ENCODE measurements at regions not wholly inside any gene's neighbourhood (a gene's known extent, or its start where the extent isn't known, plus 50 kb on each side); places are given as distances from the start of the nearest gene placed in this dataset.
"Not testable (repeated sequence)": the region's sequence is repeated elsewhere in the genome, so short reads cannot be mapped to it uniquely, and the experiment has no call there.

DNA sequence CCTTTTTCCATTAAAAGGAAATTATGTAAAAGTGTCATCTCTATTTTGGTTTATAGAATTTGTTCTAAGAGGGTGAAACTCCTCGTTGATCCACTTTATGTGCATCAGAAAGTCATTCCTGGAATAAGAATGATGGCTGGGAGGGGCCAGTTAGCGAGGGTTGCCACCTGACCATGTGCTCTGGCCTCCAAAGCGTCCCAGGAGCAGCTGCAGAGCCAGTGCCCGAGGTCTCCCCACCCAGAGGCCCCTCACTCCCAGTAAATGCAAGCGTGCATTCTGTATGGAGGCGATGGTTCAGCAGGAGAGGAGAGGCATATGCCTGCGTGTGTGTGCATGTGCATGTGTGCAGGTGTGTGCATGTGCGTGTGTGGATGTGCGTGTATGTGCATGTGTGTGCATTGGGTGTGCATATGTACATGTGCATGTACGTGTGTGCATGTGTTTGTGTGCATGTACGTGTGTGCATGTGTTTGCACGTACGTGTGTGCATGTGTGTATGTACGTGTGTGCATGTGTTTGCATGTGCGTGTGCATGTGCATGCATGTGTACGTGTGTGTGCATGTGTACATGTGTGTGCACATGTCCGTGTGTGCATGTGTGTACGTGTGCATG, 345.8 kb downstream of the TEX29 start:
- no peak overlapping the region for H3K4me3 ChIP-seq (ENCODE audit: low read length)
- WGBS, result 84% methylated on average over 18 of the region's 18 CpGs
- no peak overlapping the region for H3K27ac ChIP-seq (ENCODE audit: low read depth, low read length)
- no peak overlapping the region for H3K9ac ChIP-seq (ENCODE audit: low read depth, low read length)
- H3K4me1 ChIP-seq (ENCODE audit: insufficient read depth, low read length), result no peaks in the 10 kb centered on the region
- H3K36me3 ChIP-seq (ENCODE audit: insufficient read depth, low read length), result no peaks in the 10 kb centered on the region
- peaks cover 10% of the 10 kb centered on the region; the same call in 1 of the 2 replicates for H3K27me3 ChIP-seq (ENCODE audit: insufficient read depth, low read length)
- H3K9me3 ChIP-seq (ENCODE audit: insufficient read depth, low read depth, low read length), result no peaks in the 10 kb centered on the region

DNA sequence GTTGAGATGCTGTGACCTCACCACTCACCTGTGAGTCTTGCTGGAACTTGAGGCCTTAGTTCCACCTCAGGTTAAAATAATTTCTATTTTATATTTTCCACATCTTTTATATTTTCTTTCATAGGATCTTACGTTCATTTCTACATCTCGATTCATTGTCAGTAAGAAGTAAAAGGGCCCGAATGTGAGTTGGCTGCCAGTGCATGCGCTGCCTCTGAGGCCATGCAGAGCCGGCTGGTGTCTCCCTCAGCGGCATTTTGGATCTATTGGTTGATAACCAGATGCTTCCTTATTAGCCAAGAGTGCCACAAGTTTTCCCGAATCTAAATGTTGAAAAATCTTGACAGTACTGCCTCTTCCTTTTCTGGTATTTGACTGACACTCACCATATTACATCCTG, 347.3 kb downstream of the TEX29 start:
- Histone ChIP-seq H3K9me3 (ENCODE audit: insufficient read depth, low read depth, low read length) (no peaks in the 10 kb centered on the region), H3K27ac (ENCODE audit: low read depth, low read length) (no peak overlapping the region), H3K36me3 (ENCODE audit: insufficient read depth, low read length) (no peaks in the 10 kb centered on the region), H3K9ac (ENCODE audit: low read depth, low read length) (no peak overlapping the region), H3K4me3 (ENCODE audit: low read length) (no peak overlapping the region), H3K4me1 (ENCODE audit: insufficient read depth, low read length) (no peaks in the 10 kb centered on the region), H3K27me3 (ENCODE audit: insufficient read depth, low read length) (no peaks in the 10 kb centered on the region)
- WGBS, result 95% methylated on average over 7 of the region's 7 CpGs

DNA sequence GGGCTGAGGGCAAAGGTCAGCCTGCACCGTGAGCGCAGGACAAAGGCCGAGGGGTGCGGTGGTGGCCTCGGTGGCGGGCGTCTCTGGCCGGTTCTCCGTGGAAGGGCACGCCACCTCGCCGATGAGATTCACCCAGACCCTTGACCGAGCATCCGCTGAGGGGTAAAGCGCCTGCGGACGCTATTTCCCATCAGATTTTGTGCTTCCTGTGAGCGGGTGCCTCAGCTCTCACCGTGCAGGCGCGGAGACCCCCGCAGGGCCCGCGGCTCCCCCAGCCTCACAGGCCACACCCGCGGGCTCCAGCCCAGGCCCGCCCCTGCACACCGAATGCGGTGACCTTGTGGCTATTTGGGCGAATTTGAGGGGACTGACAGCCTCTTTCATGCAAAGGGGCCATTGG, 348.0 kb downstream of the TEX29 start:
- Histone ChIP-seq H3K9me3 (ENCODE audit: insufficient read depth, low read depth, low read length) (no peaks in the 10 kb centered on the region), H3K27me3 (ENCODE audit: insufficient read depth, low read length) (no peaks in the 10 kb centered on the region), H3K4me3 (ENCODE audit: low read length) (no peak overlapping the region), H3K36me3 (ENCODE audit: insufficient read depth, low read length) (no peaks in the 10 kb centered on the region), H3K9ac (ENCODE audit: low read depth, low read length) (no peak overlapping the region), H3K27ac (ENCODE audit: low read depth, low read length) (no peak overlapping the region), H3K4me1 (ENCODE audit: insufficient read depth, low read length) (no peaks in the 10 kb centered on the region)
- WGBS, result 96% methylated on average over 30 of the region's 30 CpGs

DNA sequence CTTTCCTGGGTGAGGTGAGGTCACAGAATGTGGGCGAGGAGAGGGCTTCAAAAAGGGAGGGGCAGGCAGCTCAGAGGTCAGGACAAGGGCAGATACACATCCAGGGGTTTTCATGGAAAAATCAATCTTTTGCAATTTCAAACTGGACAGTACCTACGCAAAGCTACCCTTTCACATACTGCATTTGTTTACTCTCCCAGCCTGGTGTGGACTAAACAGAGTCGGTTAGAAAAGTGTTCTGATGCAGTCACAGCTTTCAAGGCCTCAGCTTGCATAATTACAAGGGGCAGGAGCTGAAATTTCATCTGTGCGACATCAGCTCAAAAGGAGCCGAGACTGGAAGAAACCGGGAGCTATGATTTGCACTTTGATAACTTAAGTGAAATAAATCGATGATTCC, 351.8 kb downstream of the TEX29 start:
- WGBS, result 95% methylated on average over 3 of the region's 7 CpGs

DNA sequence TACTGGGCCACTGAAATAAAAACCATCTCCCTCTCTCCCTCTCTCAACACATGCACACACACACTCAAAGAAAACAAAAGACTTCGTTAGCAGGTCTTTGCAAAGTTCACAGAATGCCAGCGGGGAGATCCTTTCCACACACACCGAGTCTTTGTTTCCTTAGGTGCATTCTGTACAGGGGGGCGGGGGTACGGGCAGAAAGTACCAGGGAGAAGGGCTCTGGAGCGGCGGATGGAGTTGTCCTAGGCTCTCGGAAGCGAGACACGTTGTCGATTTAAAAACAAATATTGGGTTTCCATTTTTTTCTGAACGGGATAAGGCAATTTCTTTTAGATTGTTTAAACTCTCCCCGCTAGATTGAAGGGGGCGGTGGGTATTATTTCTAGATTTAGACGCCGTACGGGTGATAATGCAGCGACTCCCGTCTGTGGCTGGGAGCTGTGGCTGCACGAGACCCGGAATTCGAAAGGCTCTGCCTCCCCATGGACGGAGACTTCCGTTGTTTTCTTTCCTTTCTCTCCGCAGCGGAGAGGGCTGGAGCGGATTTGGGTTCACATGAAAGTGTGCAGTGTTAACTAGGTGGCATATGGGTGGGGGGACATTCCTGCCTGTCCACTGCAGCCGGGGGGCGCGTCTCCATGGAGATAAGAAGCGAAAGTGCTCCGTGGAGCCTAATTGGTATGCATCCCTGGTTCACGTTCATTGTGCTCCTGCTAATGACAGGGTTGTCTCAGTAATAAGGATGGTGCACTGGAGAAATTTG, 357.9 kb downstream of the TEX29 start:
- no CpG with 5 or more reads among the region's 33 CpGs for WGBS
- H3K27me3 ChIP-seq (ENCODE audit: insufficient read depth, low read length); H3K9ac ChIP-seq (ENCODE audit: low read depth, low read length); H3K4me1 ChIP-seq (ENCODE audit: insufficient read depth, low read length); H3K4me3 ChIP-seq (ENCODE audit: low read length); H3K9me3 ChIP-seq (ENCODE audit: insufficient read depth, low read depth, low read length); H3K27ac ChIP-seq (ENCODE audit: low read depth, low read length); H3K36me3 ChIP-seq (ENCODE audit: insufficient read depth, low read length): not testable (repeated sequence)

More for the DNA sequence above, 351.8 kb downstream of the TEX29 start:
- H3K36me3 ChIP-seq (ENCODE audit: insufficient read depth, low read length); H3K9me3 ChIP-seq (ENCODE audit: insufficient read depth, low read depth, low read length); H3K27me3 ChIP-seq (ENCODE audit: insufficient read depth, low read length); H3K4me1 ChIP-seq (ENCODE audit: insufficient read depth, low read length); H3K4me3 ChIP-seq (ENCODE audit: low read length); H3K27ac ChIP-seq (ENCODE audit: low read depth, low read length); H3K9ac ChIP-seq (ENCODE audit: low read depth, low read length): not testable (repeated sequence)

DNA sequence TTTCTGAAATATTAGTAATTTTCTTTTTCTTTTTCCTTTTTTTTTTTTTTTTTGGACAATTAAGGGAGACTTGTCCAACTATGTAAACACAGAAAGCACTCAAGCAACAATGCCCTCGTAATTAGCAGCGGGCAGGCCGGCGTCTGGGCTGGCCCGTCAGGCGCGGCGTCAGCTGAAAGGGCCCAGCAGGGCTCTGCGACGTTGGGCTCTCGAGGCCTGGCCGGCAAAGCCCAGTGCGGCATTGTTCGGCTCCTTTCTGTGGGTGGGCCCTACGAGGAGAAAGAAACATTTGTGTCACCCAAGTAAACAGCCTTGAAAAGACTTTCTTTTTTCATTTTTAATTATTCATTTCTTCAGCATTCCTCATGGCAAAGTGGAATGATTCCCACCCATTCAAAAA, 359.2 kb downstream of the TEX29 start:
- not testable (repeated sequence) for H3K9ac ChIP-seq (ENCODE audit: low read depth, low read length); H3K4me1 ChIP-seq (ENCODE audit: insufficient read depth, low read length); H3K27ac ChIP-seq (ENCODE audit: low read depth, low read length); H3K9me3 ChIP-seq (ENCODE audit: insufficient read depth, low read depth, low read length); H3K4me3 ChIP-seq (ENCODE audit: low read length); H3K36me3 ChIP-seq (ENCODE audit: insufficient read depth, low read length); H3K27me3 ChIP-seq (ENCODE audit: insufficient read depth, low read length)
- WGBS, result no CpG with 5 or more reads among the region's 15 CpGs

DNA sequence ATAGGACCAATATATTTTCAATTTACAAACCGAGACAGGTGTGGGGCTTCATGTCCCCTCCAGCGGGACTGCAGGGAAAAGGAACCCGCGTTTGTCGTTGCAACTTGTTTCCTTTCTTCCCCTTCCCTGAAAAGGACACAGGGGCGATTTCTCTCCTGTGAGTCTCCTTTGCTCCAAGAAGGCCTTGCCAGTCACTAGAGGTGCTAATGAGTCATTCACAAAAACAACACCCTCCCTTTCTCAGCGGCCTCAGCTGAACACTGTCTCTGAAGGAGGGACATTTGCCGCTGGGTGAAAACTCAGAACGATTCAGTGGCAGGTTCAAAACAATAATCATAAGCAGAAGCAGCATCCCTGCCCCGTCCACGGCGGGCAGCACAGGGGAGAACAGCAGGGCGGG, 359.7 kb downstream of the TEX29 start:
- not testable (repeated sequence) for H3K9ac ChIP-seq (ENCODE audit: low read depth, low read length); H3K4me1 ChIP-seq (ENCODE audit: insufficient read depth, low read length); H3K27me3 ChIP-seq (ENCODE audit: insufficient read depth, low read length); H3K27ac ChIP-seq (ENCODE audit: low read depth, low read length); H3K36me3 ChIP-seq (ENCODE audit: insufficient read depth, low read length); H3K9me3 ChIP-seq (ENCODE audit: insufficient read depth, low read depth, low read length); H3K4me3 ChIP-seq (ENCODE audit: low read length)
- WGBS, result no CpG with 5 or more reads among the region's 13 CpGs

DNA sequence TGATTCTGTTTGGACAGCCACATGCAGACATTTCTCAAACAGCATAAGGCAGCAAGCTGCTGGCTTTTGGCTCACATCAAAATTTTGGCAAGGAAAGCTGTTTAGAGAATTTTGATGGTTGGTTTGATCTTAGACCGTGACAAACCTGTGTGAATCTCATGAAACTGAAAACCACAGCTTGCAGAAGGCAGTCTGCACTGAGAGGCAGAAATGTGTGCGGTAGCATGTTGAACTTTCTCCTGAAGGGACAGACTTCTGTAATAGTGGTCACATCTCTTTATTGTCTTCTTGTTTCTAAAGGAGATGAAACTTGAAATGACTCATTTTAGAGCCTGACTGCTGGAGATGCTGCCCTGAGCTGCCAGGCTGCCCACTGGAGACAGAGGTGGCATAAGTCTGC, 371.6 kb downstream of the TEX29 start:
- not testable (repeated sequence) for H3K9me3 ChIP-seq (ENCODE audit: insufficient read depth, low read depth, low read length); H3K27me3 ChIP-seq (ENCODE audit: insufficient read depth, low read length); H3K36me3 ChIP-seq (ENCODE audit: insufficient read depth, low read length); H3K9ac ChIP-seq (ENCODE audit: low read depth, low read length); H3K4me3 ChIP-seq (ENCODE audit: low read length); H3K4me1 ChIP-seq (ENCODE audit: insufficient read depth, low read length); H3K27ac ChIP-seq (ENCODE audit: low read depth, low read length)
- WGBS, result no CpG with 5 or more reads among the region's 2 CpGs

DNA sequence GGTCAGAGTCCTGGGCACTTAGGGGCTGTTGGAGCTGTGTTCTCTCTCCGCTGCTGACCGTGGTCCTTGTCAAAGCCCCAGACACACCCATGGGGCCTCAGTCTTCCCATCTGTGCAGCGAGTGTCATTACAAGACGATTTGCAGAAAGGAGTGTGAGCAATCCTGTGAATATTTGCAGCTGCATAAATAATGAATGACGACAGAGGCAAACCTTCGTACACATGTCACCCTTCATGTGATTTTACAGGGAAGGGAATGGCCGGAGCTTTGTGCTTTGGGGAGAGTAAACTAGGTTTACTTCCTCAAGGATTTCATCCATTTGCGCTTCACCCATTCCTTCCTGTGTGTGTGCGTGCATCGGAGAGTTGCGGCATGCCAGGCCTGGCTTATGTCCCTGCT, 370.8 kb upstream of the SOX1 start:
- not testable (repeated sequence) for H3K9me3 ChIP-seq (ENCODE audit: insufficient read depth, low read depth, low read length); H3K4me1 ChIP-seq (ENCODE audit: insufficient read depth, low read length); H3K27ac ChIP-seq (ENCODE audit: low read depth, low read length); H3K27me3 ChIP-seq (ENCODE audit: insufficient read depth, low read length); H3K4me3 ChIP-seq (ENCODE audit: low read length); H3K9ac ChIP-seq (ENCODE audit: low read depth, low read length); H3K36me3 ChIP-seq (ENCODE audit: insufficient read depth, low read length)
- WGBS, result no CpG with 5 or more reads among the region's 11 CpGs

DNA sequence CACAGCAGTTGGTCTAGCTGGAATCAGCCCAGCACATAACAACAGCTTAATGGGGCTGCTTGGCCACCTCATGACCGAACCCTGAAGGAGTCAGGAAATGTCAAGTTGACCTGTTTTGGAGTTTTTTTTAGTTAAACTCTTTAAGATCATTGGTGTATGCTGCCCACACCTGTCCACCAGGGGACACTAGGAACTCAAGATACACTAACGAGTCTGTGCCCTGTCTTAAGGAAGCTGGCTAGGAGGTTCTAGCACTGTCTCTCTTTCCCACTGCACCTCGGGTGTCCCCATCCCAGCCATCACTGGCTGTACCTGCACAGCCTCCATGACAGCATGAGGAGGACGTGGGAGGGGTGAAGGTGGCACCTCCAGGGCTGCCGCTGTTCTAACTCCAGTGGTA, 364.9 kb upstream of the SOX1 start:
- not testable (repeated sequence) for H3K36me3 ChIP-seq (ENCODE audit: insufficient read depth, low read length); H3K27me3 ChIP-seq (ENCODE audit: insufficient read depth, low read length); H3K27ac ChIP-seq (ENCODE audit: low read depth, low read length); H3K9ac ChIP-seq (ENCODE audit: low read depth, low read length); H3K4me1 ChIP-seq (ENCODE audit: insufficient read depth, low read length); H3K4me3 ChIP-seq (ENCODE audit: low read length); H3K9me3 ChIP-seq (ENCODE audit: insufficient read depth, low read depth, low read length)
- no CpG with 5 or more reads among the region's 5 CpGs for WGBS
